Panc1 (cell line): ENCODE measurements at regions not wholly inside any gene's neighbourhood (a gene's known extent, or its start where the extent isn't known, plus 50 kb on each side); places are given as distances from the start of the nearest gene placed in this dataset.

Source experiments
- ATAC-seq: fragments of 200-7000 bp; cut with Tn5 transposase; 2 replicates; pipeline ENCODE4 v1.9.1; 2020; ENCODE audit warnings: mild to moderate bottlenecking, moderate library complexity
- BruUV-seq: library from RNA; stranded (reverse); fragments of 400-500 nt; replicated peaks from 2 replicates; lab custom pipeline; 2021; lab: Mats Ljungman, UMichigan
- CTCF ChIA-PET: fragments of 300-600 bp; sonication (Branson Sonifier 250); formaldehyde crosslinking; loops from one replicate; lab custom pipeline; 2022; ENCODE audit warnings: antibody characterized with exemption; lab: Charles Lee
- POLR2A ChIA-PET: fragments of 300-600 bp; sonication (Branson Sonifier 250); formaldehyde crosslinking; loops from one replicate; lab custom pipeline; 2022; ENCODE audit warnings: antibody characterized with exemption; lab: Charles Lee
- DNase-seq: peaks from one replicate; pipeline ENCODE4 v3.0.0-alpha.2; 2010; ENCODE audit warnings: low read depth, low spot score
- H3K27ac ChIP-seq: 2 replicates; pipeline ENCODE4 v1.5.1; 2011; ENCODE audit warnings: mild to moderate bottlenecking, low read length, inconsistent platforms
- H3K27me3 ChIP-seq: fragments of 200-500 bp; sonication (Bioruptor generic); 2 replicates; pipeline ENCODE4 v1.6.0; 2014; ENCODE audit warnings: low read length, inconsistent platforms; ENCODE audit not compliant: control insufficient read depth, insufficient read depth
- H3K36me3 ChIP-seq: fragments of 200-500 bp; sonication (Bioruptor generic); 2 replicates; pipeline ENCODE4 v1.5.1; 2014; ENCODE audit warnings: inconsistent platforms, mild to moderate bottlenecking, low read length, moderate library complexity; ENCODE audit not compliant: control insufficient read depth, insufficient read depth
- H3K4me1 ChIP-seq: 2 replicates; pipeline ENCODE4 v1.5.1; 2011; ENCODE audit warnings: inconsistent platforms, mild to moderate bottlenecking, low read length, moderate library complexity; ENCODE audit not compliant: control insufficient read depth, insufficient read depth
- H3K4me3 ChIP-seq, 2 experiments: 2 replicates each; pipeline ENCODE4 v1.5.1; 2011 to 2012; ENCODE audit warnings: low read depth in 2 of 2, low read length in 2 of 2, mild to moderate bottlenecking in 2 of 2, inconsistent platforms in 1 of 2, moderate library complexity in 1 of 2
- H3K9me3 ChIP-seq: fragments of 200-500 bp; sonication (Bioruptor generic); 2 replicates; pipeline ENCODE4 v1.5.1; 2014; ENCODE audit warnings: low read depth, mild to moderate bottlenecking, inconsistent platforms, low read length, moderate library complexity; ENCODE audit not compliant: control insufficient read depth, insufficient read depth
- POLR2AphosphoS5 ChIP-seq: IDR thresholded peaks from 2 replicates; pipeline ENCODE4 v1.6.1; 2012; ENCODE audit warnings: mild to moderate bottlenecking, low read depth, low read length, moderate library complexity
- SIN3A ChIP-seq: IDR thresholded peaks from 2 replicates; pipeline ENCODE4 v1.6.1; 2012; ENCODE audit warnings: low read depth, mild to moderate bottlenecking, low read length, moderate library complexity, borderline replicate concordance; ENCODE audit not compliant: insufficient read depth
- TCF7L2 ChIP-seq: IDR thresholded peaks from 2 replicates; pipeline ENCODE4 v1.6.1; 2011; ENCODE audit warnings: mild to moderate bottlenecking, low read depth, low read length, inconsistent platforms
- in situ Hi-C: cut with HindIII; loops from 2 replicates; pipeline ENCODE4 v1.10.0; 2016; ENCODE audit warnings: low sequenced_read_pairs, low pct_unique_long_range_greater_than_20kb
- intact Hi-C: fragments of 100-400 bp; cut with micrococcal nuclease; formaldehyde crosslinking; loops from one replicate; pipeline ENCODE4 v1.10.0; 2022; ENCODE audit not compliant: unreplicated experiment
- TF ChIP-seq, protein P1 (sequence below): fragments of 450-650 bp; IDR thresholded peaks from 2 replicates; pipeline ENCODE4 v1.5.1; 2017; ENCODE audit warnings: mild to moderate bottlenecking
- TF ChIP-seq, protein P2 (sequence below), 2 experiments: IDR thresholded peaks; 2 replicates each; pipeline ENCODE4 v1.6.1; 2011 to 2012; ENCODE audit warnings: low read depth in 2 of 2, control low read depth in 1 of 2, low read length in 1 of 2, mild to moderate bottlenecking in 1 of 2, moderate library complexity in 1 of 2; ENCODE audit not compliant: insufficient read depth in 1 of 2

DNA sequence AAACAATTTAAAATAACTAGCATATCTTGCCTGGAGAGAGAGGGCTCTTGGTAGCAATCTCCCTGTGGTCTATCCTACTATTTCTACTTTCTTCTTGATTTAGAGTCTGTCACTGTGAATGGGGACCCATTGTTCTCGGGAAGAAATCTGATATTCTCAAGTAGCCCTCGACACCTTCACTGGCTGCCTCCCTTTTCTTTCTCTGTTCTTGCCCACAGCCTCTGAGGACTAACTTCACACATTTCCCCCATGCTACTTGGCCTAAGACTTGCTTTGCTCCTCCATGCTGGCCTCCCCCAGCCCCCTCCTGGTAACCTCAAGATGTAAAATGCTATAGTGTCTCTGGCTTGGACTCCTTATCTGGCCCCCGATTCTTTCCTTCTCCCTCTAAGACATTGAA is 58.8 kb upstream of the NT5C1B start:
- intact Hi-C loops (no loop called here), in situ Hi-C loops (no loop called here)
- POLR2A ChIA-PET, result no interaction called here
- TF ChIP-seq, protein P1, sequence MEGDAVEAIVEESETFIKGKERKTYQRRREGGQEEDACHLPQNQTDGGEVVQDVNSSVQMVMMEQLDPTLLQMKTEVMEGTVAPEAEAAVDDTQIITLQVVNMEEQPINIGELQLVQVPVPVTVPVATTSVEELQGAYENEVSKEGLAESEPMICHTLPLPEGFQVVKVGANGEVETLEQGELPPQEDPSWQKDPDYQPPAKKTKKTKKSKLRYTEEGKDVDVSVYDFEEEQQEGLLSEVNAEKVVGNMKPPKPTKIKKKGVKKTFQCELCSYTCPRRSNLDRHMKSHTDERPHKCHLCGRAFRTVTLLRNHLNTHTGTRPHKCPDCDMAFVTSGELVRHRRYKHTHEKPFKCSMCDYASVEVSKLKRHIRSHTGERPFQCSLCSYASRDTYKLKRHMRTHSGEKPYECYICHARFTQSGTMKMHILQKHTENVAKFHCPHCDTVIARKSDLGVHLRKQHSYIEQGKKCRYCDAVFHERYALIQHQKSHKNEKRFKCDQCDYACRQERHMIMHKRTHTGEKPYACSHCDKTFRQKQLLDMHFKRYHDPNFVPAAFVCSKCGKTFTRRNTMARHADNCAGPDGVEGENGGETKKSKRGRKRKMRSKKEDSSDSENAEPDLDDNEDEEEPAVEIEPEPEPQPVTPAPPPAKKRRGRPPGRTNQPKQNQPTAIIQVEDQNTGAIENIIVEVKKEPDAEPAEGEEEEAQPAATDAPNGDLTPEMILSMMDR, result no peak
- no peak for TF ChIP-seq SIN3A
- TF ChIP-seq TCF7L2, result no peak
- TF ChIP-seq, protein P2, sequence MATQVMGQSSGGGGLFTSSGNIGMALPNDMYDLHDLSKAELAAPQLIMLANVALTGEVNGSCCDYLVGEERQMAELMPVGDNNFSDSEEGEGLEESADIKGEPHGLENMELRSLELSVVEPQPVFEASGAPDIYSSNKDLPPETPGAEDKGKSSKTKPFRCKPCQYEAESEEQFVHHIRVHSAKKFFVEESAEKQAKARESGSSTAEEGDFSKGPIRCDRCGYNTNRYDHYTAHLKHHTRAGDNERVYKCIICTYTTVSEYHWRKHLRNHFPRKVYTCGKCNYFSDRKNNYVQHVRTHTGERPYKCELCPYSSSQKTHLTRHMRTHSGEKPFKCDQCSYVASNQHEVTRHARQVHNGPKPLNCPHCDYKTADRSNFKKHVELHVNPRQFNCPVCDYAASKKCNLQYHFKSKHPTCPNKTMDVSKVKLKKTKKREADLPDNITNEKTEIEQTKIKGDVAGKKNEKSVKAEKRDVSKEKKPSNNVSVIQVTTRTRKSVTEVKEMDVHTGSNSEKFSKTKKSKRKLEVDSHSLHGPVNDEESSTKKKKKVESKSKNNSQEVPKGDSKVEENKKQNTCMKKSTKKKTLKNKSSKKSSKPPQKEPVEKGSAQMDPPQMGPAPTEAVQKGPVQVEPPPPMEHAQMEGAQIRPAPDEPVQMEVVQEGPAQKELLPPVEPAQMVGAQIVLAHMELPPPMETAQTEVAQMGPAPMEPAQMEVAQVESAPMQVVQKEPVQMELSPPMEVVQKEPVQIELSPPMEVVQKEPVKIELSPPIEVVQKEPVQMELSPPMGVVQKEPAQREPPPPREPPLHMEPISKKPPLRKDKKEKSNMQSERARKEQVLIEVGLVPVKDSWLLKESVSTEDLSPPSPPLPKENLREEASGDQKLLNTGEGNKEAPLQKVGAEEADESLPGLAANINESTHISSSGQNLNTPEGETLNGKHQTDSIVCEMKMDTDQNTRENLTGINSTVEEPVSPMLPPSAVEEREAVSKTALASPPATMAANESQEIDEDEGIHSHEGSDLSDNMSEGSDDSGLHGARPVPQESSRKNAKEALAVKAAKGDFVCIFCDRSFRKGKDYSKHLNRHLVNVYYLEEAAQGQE (IDR thresholded peaks at IDR 0.05; ENCODE audit: insufficient read depth in 1 of 2, low read depth in 2 of 2, low read length in 1 of 2), result no peak
- TF ChIP-seq POLR2AphosphoS5, result no peak
- Histone ChIP-seq H3K4me1 (no peaks in the 10 kb centered on the region), H3K27ac (no peak overlapping the region), H3K9me3 (no peaks in the 10 kb centered on the region), H3K36me3 (no peaks in the 10 kb centered on the region), H3K27me3 (no peaks in the 10 kb centered on the region), H3K4me3 (no peak overlapping the region)
- CTCF ChIA-PET, result no interaction called here
- BruUV-seq, result no TSS peak
- DNase-seq (no peak), ATAC-seq (no peak)

DNA sequence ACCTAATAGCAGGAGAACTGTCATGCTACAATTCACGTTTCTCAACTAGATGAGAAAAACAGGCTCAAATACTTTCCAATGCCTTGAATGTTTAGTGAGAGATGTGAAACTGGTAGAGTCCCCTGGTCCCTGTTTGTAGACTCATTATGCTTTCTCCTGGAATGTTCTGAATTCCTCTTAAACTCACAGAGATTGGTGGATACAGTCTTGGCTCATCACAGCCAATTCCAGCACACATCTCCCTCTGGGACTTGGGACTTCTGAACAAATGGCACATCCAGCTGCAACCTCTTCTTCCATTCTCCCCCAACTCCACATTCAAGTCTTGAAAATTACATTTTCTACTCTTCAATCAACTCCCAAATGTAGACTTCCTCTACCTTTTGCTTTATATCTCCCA is 58.4 kb upstream of the NT5C1B start:
- ChIA-PET CTCF (no interaction called here), POLR2A (no interaction called here)
- Histone ChIP-seq H3K36me3 (no peaks in the 10 kb centered on the region), H3K27ac (no peak overlapping the region), H3K4me1 (no peaks in the 10 kb centered on the region), H3K4me3 (no peak overlapping the region), H3K27me3 (no peaks in the 10 kb centered on the region), H3K9me3 (no peaks in the 10 kb centered on the region)
- no TSS peak for BruUV-seq
- intact Hi-C loops (no loop called here), in situ Hi-C loops (no loop called here)
- TF ChIP-seq SIN3A (no peak), POLR2AphosphoS5 (no peak), TCF7L2 (no peak)
- TF ChIP-seq, protein P2 (IDR thresholded peaks at IDR 0.05; ENCODE audit: insufficient read depth in 1 of 2, low read depth in 2 of 2, low read length in 1 of 2), result no peak
- TF ChIP-seq, protein P1, result no peak
- ATAC-seq (no peak), DNase-seq (no peak)
